GM12891 (cell line): ENCODE measurements at regions not wholly inside any gene's neighbourhood (a gene's known extent, or its start where the extent isn't known, plus 50 kb on each side); places are given as distances from the start of the nearest gene placed in this dataset.

ENCODE experiments used
- POLR2A ChIP-seq: IDR thresholded peaks from 2 replicates; pipeline ENCODE4 v1.6.1; 2011; ENCODE audit warnings: low read depth, low read length, control low read depth
- POLR2AphosphoS5 ChIP-seq: IDR thresholded peaks from 2 replicates; pipeline ENCODE4 v1.6.1; 2011; ENCODE audit warnings: low read depth, low read length, control low read depth

GRCh38 chr1:79561521-79561978 is 555.0 kb upstream of the ADGRL4 start:
- TF ChIP-seq POLR2AphosphoS5 = no peak
- TF ChIP-seq POLR2A = no peak
